ENCODE measurements at regions not wholly inside any gene's neighbourhood (a gene's known extent, or its start where the extent isn't known, plus 50 kb on each side); places are given as distances from the start of the nearest gene placed in this dataset.
A peak's percentile ranks its signal among the peaks of the same experiment; 100 is the strongest.

GRCh38 chr2:219832904-219833303 lies 205.5 kb downstream of the SLC4A3 start:
- TF ChIP-seq, protein P1, sequence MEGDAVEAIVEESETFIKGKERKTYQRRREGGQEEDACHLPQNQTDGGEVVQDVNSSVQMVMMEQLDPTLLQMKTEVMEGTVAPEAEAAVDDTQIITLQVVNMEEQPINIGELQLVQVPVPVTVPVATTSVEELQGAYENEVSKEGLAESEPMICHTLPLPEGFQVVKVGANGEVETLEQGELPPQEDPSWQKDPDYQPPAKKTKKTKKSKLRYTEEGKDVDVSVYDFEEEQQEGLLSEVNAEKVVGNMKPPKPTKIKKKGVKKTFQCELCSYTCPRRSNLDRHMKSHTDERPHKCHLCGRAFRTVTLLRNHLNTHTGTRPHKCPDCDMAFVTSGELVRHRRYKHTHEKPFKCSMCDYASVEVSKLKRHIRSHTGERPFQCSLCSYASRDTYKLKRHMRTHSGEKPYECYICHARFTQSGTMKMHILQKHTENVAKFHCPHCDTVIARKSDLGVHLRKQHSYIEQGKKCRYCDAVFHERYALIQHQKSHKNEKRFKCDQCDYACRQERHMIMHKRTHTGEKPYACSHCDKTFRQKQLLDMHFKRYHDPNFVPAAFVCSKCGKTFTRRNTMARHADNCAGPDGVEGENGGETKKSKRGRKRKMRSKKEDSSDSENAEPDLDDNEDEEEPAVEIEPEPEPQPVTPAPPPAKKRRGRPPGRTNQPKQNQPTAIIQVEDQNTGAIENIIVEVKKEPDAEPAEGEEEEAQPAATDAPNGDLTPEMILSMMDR (IDR thresholded peaks at IDR 0.05; ENCODE audit: borderline replicate concordance) = no peak
- H3K9me3 ChIP-seq (replicated peaks) = no peaks in the 10 kb centered on the region
- DNase-seq = no peak
- no peaks in the 10 kb centered on the region for H3K36me3 ChIP-seq
- intact Hi-C loops (cut with micrococcal nuclease) = no loop called here
- no peaks in the 10 kb centered on the region for H3K4me1 ChIP-seq
- no peak overlapping the region for H3K4me3 ChIP-seq
- no peaks in the 10 kb centered on the region for H3K27me3 ChIP-seq (ENCODE audit: low read depth)
- H3K27ac ChIP-seq (replicated peaks) = no peak overlapping the region

DNA sequence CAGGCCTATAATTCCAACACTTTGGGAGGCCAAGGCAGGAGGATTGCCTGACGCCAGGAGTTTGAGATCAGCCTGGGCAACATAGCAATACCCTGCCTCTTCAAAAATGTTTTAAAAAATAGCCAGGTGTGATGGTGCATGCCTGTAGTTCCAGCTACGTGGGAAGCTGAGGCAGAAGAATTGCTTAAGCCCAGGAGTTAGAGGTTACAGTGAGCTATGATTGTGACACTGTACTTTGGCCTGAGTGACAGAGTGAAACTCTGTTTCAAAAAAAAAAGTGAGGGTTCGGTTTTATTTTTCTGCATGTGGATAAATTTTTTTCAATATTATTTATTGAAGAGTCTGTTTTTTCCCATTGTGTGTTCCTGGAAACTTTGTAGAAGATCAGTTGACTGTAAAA lies 208.1 kb downstream of the SLC4A3 start:
- no peak for DNase-seq
- Histone ChIP-seq H3K9me3 (replicated peaks) (no peaks in the 10 kb centered on the region), H3K36me3 (no peaks in the 10 kb centered on the region), H3K27ac (replicated peaks) (no peak overlapping the region), H3K27me3 (ENCODE audit: low read depth) (no peaks in the 10 kb centered on the region), H3K4me3 (no peak overlapping the region), H3K4me1 (no peaks in the 10 kb centered on the region)
- TF ChIP-seq, protein P1 (IDR thresholded peaks at IDR 0.05; ENCODE audit: borderline replicate concordance) = no peak
- intact Hi-C loops (cut with micrococcal nuclease) = loop anchor here (5.0 kb wide), 1 partner anchor 98 kb away; no protein-coding TSS in a partner anchor

DNA sequence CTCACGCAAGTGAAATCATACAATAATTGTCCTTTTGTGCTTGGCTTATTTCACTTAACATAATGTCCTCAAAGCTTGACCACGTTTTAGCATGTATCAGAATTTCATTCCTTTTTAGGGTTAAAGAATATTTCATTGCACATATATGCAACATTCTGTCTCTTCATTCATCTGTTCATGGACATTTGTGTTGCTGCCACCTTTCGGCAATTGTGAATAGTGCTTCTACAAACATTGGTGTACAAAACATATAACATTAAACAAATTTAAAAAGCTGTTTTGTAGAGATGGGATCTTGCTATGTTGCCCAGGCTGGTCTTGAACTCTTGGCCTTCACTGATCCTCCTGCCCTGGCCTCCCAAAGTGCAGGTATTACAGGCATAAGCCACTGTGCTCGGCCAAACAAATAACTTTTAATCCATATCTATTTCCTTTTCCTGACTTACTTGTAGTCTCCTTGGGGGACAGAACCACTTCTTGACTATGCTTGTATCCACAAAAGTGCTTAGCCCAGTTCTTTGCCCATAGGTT lies 209.3 kb downstream of the SLC4A3 start:
- Histone ChIP-seq H3K9me3 (replicated peaks) (no peaks in the 10 kb centered on the region), H3K36me3 (no peaks in the 10 kb centered on the region), H3K27ac (replicated peaks) (no peak overlapping the region), H3K4me3 (no peak overlapping the region), H3K27me3 (ENCODE audit: low read depth) (no peaks in the 10 kb centered on the region), H3K4me1 (no peaks in the 10 kb centered on the region)
- DNase-seq = no peak
- intact Hi-C loops (cut with micrococcal nuclease) = loop anchor here (5.0 kb wide), 1 partner anchor 99 kb away; no protein-coding TSS in a partner anchor
- TF ChIP-seq, protein P1 (IDR thresholded peaks at IDR 0.05; ENCODE audit: borderline replicate concordance) = peak; percentile 62

GRCh38 chr2:219844401-219845091 lies 217.1 kb downstream of the SLC4A3 start:
- Histone ChIP-seq H3K36me3 (no peaks in the 10 kb centered on the region), H3K4me1 (no peaks in the 10 kb centered on the region), H3K9me3 (replicated peaks) (no peaks in the 10 kb centered on the region), H3K4me3 (no peak overlapping the region), H3K27me3 (ENCODE audit: low read depth) (no peaks in the 10 kb centered on the region), H3K27ac (replicated peaks) (no peak overlapping the region)
- intact Hi-C loops (cut with micrococcal nuclease) = no loop called here
- TF ChIP-seq, protein P1 (IDR thresholded peaks at IDR 0.05; ENCODE audit: borderline replicate concordance) = no peak
- no peak for DNase-seq

DNA sequence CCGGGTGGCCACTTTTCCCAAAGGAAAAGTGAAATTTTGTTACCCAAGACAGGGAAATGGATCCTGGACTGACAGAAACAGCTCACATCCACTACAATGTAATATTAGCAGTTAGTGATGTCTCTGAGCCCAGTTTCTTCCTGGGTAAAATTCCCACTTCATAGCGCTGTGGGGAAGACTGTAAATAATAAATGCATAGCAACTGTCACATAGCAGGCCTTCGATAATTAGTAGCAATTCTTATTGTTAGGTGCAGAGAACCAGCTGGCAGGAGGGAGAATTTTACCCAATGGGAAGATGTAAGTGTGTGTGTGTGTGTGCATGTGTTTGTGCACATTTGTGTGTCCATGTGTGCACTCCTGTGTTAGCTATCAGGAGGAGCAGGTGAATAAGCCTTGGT lies 221.5 kb downstream of the SLC4A3 start:
- Histone ChIP-seq H3K9me3 (replicated peaks) (no peaks in the 10 kb centered on the region), H3K36me3 (no peaks in the 10 kb centered on the region), H3K4me3 (no peak overlapping the region), H3K4me1 (peaks cover 8% of the 10 kb centered on the region), H3K27me3 (ENCODE audit: low read depth) (no peaks in the 10 kb centered on the region), H3K27ac (replicated peaks) (no peak overlapping the region)
- TF ChIP-seq, protein P1 (IDR thresholded peaks at IDR 0.05; ENCODE audit: borderline replicate concordance) = no peak
- no peak for DNase-seq
- intact Hi-C loops (cut with micrococcal nuclease) = no loop called here
